ENCODE measurements at regions not wholly inside any gene's neighbourhood (a gene's known extent, or its start where the extent isn't known, plus 50 kb on each side); places are given as distances from the start of the nearest gene placed in this dataset.

DNA sequence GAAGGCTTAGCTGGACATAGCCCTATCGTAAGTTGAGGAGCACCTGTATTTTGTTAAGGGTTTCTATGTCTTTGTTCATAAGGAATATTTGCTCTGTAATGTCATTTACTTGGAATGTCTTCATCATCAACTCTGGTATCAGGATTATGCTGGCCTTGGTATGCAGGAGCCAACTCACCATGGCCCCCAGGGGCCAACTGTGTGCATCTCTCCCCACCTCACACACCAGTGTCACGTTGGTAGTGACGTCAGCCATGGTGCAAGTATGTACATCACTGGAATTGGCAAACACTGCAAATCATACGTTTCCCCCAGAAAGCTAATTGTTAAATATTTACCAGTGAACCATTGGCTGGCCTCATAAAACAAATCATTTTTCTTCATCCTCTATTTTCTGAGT lies 70.8 kb downstream of the YTHDF1 start:
- H3K27ac ChIP-seq: no peak overlapping the region

GRCh38 chr20:63142933-63143332 lies 73.0 kb downstream of the YTHDF1 start:
- no peak overlapping the region for H3K27ac ChIP-seq
- TF ChIP-seq, protein P1, sequence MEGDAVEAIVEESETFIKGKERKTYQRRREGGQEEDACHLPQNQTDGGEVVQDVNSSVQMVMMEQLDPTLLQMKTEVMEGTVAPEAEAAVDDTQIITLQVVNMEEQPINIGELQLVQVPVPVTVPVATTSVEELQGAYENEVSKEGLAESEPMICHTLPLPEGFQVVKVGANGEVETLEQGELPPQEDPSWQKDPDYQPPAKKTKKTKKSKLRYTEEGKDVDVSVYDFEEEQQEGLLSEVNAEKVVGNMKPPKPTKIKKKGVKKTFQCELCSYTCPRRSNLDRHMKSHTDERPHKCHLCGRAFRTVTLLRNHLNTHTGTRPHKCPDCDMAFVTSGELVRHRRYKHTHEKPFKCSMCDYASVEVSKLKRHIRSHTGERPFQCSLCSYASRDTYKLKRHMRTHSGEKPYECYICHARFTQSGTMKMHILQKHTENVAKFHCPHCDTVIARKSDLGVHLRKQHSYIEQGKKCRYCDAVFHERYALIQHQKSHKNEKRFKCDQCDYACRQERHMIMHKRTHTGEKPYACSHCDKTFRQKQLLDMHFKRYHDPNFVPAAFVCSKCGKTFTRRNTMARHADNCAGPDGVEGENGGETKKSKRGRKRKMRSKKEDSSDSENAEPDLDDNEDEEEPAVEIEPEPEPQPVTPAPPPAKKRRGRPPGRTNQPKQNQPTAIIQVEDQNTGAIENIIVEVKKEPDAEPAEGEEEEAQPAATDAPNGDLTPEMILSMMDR (IDR thresholded peaks at IDR 0.05): no peak
- TF ChIP-seq ZFX (IDR thresholded peaks at IDR 0.05; ENCODE audit: borderline replicate concordance): no peak

More for the DNA sequence above, 70.8 kb downstream of the YTHDF1 start:
- no peak for TF ChIP-seq ZFX (IDR thresholded peaks at IDR 0.05; ENCODE audit: borderline replicate concordance)
- TF ChIP-seq, protein P1 (IDR thresholded peaks at IDR 0.05): no peak

- no peak overlapping the region for H3K27ac ChIP-seq
- TF ChIP-seq, protein P1 (IDR thresholded peaks at IDR 0.05): no peak
- no peak for TF ChIP-seq ZFX (IDR thresholded peaks at IDR 0.05; ENCODE audit: borderline replicate concordance)
These were observed 74.4 kb downstream of the YTHDF1 start for GRCh38 chr20:63141531-63141930.

GRCh38 chr20:63140514-63141433 lies 75.2 kb downstream of the YTHDF1 start:
- no peak overlapping the region for H3K27ac ChIP-seq
- no peak for TF ChIP-seq ZFX (IDR thresholded peaks at IDR 0.05; ENCODE audit: borderline replicate concordance)
- TF ChIP-seq, protein P1 (IDR thresholded peaks at IDR 0.05): no peak

- no peak overlapping the region for H3K27ac ChIP-seq
- TF ChIP-seq, protein P1 (IDR thresholded peaks at IDR 0.05): no peak
- no peak for TF ChIP-seq ZFX (IDR thresholded peaks at IDR 0.05; ENCODE audit: borderline replicate concordance)
These were observed 76.1 kb downstream of the YTHDF1 start for GRCh38 chr20:63139837-63140236.

DNA sequence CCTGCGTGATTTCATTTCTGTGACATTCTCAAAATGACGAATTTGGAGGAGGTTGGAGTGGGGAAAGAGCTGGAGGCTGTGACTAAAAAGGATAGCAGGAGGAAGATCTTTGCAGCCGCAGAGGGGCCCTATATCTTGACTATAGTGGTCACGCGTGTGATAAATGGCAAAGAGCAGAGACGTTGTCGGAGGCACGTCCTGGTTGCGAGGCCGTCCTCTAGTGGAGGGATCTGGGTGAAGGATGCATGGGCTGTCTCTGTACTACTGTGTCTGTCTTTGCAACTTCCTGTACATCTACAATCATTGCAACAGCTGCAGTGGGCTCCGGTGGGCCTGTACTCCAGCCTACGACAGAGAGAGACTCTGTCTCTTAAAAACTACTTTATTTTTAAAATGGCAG lies 76.6 kb downstream of the YTHDF1 start:
- TF ChIP-seq ZFX (IDR thresholded peaks at IDR 0.05; ENCODE audit: borderline replicate concordance): no peak
- TF ChIP-seq, protein P1 (IDR thresholded peaks at IDR 0.05): no peak
- H3K27ac ChIP-seq: no peak overlapping the region

GRCh38 chr20:63138855-63139341 lies 77.0 kb downstream of the YTHDF1 start:
- H3K27ac ChIP-seq: no peak overlapping the region
- TF ChIP-seq ZFX (IDR thresholded peaks at IDR 0.05; ENCODE audit: borderline replicate concordance): no peak
- TF ChIP-seq, protein P1 (IDR thresholded peaks at IDR 0.05): no peak

Measured in 22Rv1 (cell line).